ENCODE measurements at regions not wholly inside any gene's neighbourhood (a gene's known extent, or its start where the extent isn't known, plus 50 kb on each side); places are given as distances from the start of the nearest gene placed in this dataset.

DNA sequence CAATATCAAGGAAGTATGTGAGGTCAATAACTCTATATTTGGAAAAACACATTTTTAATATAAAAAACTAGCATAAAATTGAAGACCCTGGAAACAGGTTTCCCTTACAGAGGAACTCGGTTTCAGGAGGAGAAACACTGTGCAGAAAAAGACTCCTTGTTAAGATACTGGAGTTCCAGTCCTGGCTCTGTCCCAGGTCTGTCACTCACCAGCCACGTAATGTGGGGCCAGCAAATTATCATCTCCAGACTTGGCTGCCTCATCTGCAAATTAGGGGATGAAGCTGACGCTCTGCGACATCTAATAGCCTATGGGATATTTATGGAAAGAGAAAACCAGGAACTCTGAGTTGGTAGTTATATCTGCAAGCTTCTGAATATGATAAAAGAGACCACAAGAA, 702.7 kb downstream of the EPHA7 start:
- no peaks in the 10 kb centered on the region for H3K27me3 ChIP-seq
- H3K36me3 ChIP-seq, result no peaks in the 10 kb centered on the region
- H3K4me1 ChIP-seq, result no peaks in the 10 kb centered on the region
- no peak overlapping the region for H3K27ac ChIP-seq
- no peak for DNase-seq
- TF ChIP-seq, protein P1, sequence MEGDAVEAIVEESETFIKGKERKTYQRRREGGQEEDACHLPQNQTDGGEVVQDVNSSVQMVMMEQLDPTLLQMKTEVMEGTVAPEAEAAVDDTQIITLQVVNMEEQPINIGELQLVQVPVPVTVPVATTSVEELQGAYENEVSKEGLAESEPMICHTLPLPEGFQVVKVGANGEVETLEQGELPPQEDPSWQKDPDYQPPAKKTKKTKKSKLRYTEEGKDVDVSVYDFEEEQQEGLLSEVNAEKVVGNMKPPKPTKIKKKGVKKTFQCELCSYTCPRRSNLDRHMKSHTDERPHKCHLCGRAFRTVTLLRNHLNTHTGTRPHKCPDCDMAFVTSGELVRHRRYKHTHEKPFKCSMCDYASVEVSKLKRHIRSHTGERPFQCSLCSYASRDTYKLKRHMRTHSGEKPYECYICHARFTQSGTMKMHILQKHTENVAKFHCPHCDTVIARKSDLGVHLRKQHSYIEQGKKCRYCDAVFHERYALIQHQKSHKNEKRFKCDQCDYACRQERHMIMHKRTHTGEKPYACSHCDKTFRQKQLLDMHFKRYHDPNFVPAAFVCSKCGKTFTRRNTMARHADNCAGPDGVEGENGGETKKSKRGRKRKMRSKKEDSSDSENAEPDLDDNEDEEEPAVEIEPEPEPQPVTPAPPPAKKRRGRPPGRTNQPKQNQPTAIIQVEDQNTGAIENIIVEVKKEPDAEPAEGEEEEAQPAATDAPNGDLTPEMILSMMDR (IDR thresholded peaks at IDR 0.05), result no peak
- no peak overlapping the region for H3K4me3 ChIP-seq
- intact Hi-C loops (cut with DNase I; ENCODE audit: low total_unique reads), result no loop called here
- H3K9me3 ChIP-seq, result no peaks in the 10 kb centered on the region

DNA sequence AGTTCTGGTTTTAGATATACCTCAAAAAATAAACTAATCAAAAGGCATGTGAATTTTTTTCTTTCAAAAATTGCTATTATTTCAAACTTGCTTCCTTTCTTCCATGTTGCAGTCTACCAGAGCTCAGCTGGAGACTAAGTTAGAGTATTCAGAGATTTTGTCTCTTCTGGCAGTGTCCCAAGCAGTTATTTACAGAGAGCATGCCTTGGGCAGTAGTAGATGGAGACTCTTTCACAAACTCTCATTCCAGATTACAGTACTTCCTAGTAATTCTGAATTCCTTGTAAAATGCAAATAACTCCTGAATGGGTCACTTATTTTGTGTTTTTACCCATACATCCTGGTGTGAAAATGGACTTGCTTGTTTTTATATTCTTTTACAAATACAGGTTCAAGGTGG, 703.4 kb downstream of the EPHA7 start:
- no peak for DNase-seq

DNA sequence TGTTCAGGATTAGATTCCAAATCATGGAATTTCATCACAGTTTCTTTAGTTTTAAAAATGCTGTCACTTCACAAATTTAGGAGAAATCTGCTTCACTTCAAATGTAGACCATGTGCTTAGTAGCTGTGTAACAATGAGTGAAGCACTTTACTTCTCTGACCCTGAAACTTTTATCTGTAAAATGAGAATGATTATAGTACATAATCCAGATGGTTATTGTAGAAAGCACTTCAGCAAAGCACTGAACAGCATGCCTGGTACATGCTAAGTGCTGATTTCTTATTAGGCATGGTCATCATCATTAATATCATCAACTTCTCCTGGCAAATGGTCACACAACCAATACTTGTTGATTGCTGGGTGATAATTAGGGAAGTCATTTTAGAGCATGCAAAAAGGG, 705.0 kb downstream of the EPHA7 start:
- intact Hi-C loops (cut with DNase I; ENCODE audit: low total_unique reads), result no loop called here
- Histone ChIP-seq H3K9me3 (no peaks in the 10 kb centered on the region), H3K27me3 (no peaks in the 10 kb centered on the region), H3K4me1 (no peaks in the 10 kb centered on the region), H3K4me3 (no peak overlapping the region), H3K27ac (no peak overlapping the region), H3K36me3 (no peaks in the 10 kb centered on the region)
- TF ChIP-seq, protein P1 (IDR thresholded peaks at IDR 0.05), result no peak
- no peak for DNase-seq

More for the DNA sequence above, 703.4 kb downstream of the EPHA7 start:
- Histone ChIP-seq H3K27ac (no peak overlapping the region), H3K36me3 (no peaks in the 10 kb centered on the region), H3K4me1 (no peaks in the 10 kb centered on the region), H3K4me3 (no peak overlapping the region), H3K9me3 (no peaks in the 10 kb centered on the region), H3K27me3 (no peaks in the 10 kb centered on the region)
- TF ChIP-seq, protein P1 (IDR thresholded peaks at IDR 0.05), result no peak
- intact Hi-C loops (cut with DNase I; ENCODE audit: low total_unique reads), result no loop called here

DNA sequence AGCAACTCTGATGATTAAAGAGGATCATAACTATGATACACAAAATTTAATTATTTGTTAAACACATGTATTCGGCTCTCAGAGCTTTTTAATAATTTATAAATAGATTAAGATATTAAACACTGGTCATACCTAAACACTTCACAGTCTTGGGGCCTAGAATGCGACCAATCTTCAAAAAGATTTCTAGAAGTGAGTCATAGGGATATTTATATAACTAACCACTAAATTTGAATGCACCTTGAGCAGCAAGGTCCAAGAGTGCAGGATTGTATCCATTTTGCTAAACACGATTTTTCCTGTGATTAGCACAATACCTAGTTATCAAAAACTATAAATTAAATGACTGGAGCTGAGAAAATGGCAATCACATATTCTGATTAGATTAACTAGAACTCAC, 709.3 kb downstream of the EPHA7 start:
- TF ChIP-seq, protein P1 (IDR thresholded peaks at IDR 0.05), result no peak
- Histone ChIP-seq H3K9me3 (no peaks in the 10 kb centered on the region), H3K27me3 (no peaks in the 10 kb centered on the region), H3K4me1 (no peaks in the 10 kb centered on the region), H3K36me3 (no peaks in the 10 kb centered on the region), H3K4me3 (no peak overlapping the region), H3K27ac (no peak overlapping the region)
- intact Hi-C loops (cut with DNase I; ENCODE audit: low total_unique reads), result no loop called here
- no peak for DNase-seq

DNA sequence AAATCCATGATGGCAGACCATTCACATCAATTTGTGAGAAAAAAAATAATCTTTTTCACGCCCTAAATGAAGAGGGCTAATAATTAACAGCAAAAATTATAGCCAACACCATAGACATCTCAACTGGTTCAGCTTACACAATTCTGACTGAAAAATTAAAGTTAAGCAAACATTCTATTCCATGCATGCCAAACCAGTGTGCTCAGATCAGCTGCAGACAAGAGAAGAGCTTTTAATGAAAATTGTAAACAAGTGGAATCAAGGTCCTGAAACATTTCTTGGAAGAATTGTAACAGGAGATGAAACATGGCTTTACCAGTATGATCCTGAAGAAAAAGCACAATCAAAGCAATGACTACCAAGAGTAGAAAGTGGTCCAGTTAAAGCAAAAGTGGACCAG, 710.4 kb downstream of the EPHA7 start:
- Histone ChIP-seq H3K4me1 (no peaks in the 10 kb centered on the region), H3K27me3 (no peaks in the 10 kb centered on the region), H3K36me3 (no peaks in the 10 kb centered on the region), H3K9me3 (no peaks in the 10 kb centered on the region), H3K27ac (no peak overlapping the region), H3K4me3 (no peak overlapping the region)
- no peak for DNase-seq
- TF ChIP-seq, protein P1 (IDR thresholded peaks at IDR 0.05), result no peak
- intact Hi-C loops (cut with DNase I; ENCODE audit: low total_unique reads), result no loop called here

DNA sequence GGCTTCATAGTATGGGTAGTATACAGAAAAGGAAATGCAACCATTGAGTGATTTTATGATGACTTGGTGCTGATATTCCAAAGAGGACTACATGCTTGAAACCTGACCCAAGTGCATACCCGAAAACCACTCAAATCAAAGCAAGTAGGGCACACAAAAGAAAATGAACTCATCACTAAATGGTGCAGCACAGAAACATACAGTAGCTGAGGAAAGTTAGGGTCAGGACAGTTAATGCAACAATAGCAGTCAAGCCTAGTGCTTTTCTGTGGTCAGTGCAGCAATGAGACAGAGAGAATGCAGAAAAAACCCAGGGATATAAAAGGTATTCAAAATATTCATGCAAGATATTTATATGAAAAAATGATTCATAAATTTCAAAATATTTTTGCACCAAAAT, 711.1 kb downstream of the EPHA7 start:
- Histone ChIP-seq H3K9me3 (no peaks in the 10 kb centered on the region), H3K27me3 (no peaks in the 10 kb centered on the region), H3K4me1 (no peaks in the 10 kb centered on the region), H3K4me3 (no peak overlapping the region), H3K27ac (no peak overlapping the region), H3K36me3 (no peaks in the 10 kb centered on the region)
- TF ChIP-seq, protein P1 (IDR thresholded peaks at IDR 0.05), result no peak
- intact Hi-C loops (cut with DNase I; ENCODE audit: low total_unique reads), result no loop called here
- no peak for DNase-seq
